ENCODE measurements at regions not wholly inside any gene's neighbourhood (a gene's known extent, or its start where the extent isn't known, plus 50 kb on each side); places are given as distances from the start of the nearest gene placed in this dataset.
"Not testable (repeated sequence)": the region's sequence is repeated elsewhere in the genome, so short reads cannot be mapped to it uniquely, and the experiment has no call there.

DNA sequence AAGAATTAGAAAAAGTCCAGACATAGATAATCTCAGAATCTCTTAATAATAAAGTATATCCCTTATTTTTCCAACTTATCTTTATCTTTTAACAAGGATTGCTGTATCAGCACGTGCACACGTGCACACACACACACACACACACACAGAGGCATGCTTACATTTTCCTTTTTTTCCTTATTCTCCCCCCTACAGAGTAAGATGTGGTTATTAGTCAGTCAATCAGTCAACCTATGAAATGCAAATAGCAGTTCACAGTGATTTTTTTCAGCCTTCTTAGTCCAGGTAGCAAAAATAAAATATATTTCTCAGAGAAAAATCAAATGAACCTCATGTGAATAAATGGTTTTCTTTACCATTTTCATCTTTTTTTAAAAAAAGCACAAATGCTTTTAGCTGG lies 506.2 kb upstream of the SLC39A10 start:
- H3K4me1 ChIP-seq (ENCODE audit: insufficient read depth, low read length) = no peaks in the 10 kb centered on the region
- WGBS = 100% methylated on average over 2 of the region's 2 CpGs

GRCh38 chr2:195148004-195148403 lies 509.0 kb upstream of the SLC39A10 start:
- Histone ChIP-seq H3K9me3 (ENCODE audit: insufficient read depth, low read depth, low read length) (no peaks in the 10 kb centered on the region), H3K4me3 (ENCODE audit: low read length) (no peak overlapping the region), H3K4me1 (ENCODE audit: insufficient read depth, low read length) (no peaks in the 10 kb centered on the region), H3K9ac (ENCODE audit: low read depth, low read length) (no peak overlapping the region), H3K27ac (ENCODE audit: low read depth, low read length) (no peak overlapping the region), H3K36me3 (ENCODE audit: insufficient read depth, low read length) (no peaks in the 10 kb centered on the region), H3K27me3 (ENCODE audit: insufficient read depth, low read length) (no peaks in the 10 kb centered on the region)
- 94% methylated on average over 4 of the region's 5 CpGs for WGBS

More for the DNA sequence above, 506.2 kb upstream of the SLC39A10 start:
- H3K4me3 ChIP-seq (ENCODE audit: low read length) = no peak overlapping the region
- H3K27ac ChIP-seq (ENCODE audit: low read depth, low read length) = no peak overlapping the region
- no peak overlapping the region for H3K9ac ChIP-seq (ENCODE audit: low read depth, low read length)
- H3K9me3 ChIP-seq (ENCODE audit: insufficient read depth, low read depth, low read length) = no peaks in the 10 kb centered on the region
- no peaks in the 10 kb centered on the region for H3K27me3 ChIP-seq (ENCODE audit: insufficient read depth, low read length)
- H3K36me3 ChIP-seq (ENCODE audit: insufficient read depth, low read length) = no peaks in the 10 kb centered on the region

- Histone ChIP-seq H3K27me3 (ENCODE audit: insufficient read depth, low read length) (no peaks in the 10 kb centered on the region), H3K9me3 (ENCODE audit: insufficient read depth, low read depth, low read length) (no peaks in the 10 kb centered on the region), H3K4me3 (ENCODE audit: low read length) (no peak overlapping the region), H3K36me3 (ENCODE audit: insufficient read depth, low read length) (no peaks in the 10 kb centered on the region), H3K4me1 (ENCODE audit: insufficient read depth, low read length) (no peaks in the 10 kb centered on the region), H3K27ac (ENCODE audit: low read depth, low read length) (no peak overlapping the region), H3K9ac (ENCODE audit: low read depth, low read length) (no peak overlapping the region)
- WGBS = 93% methylated on average over 2 of the region's 4 CpGs
These were observed 510.1 kb upstream of the SLC39A10 start for GRCh38 chr2:195146761-195147541.

DNA sequence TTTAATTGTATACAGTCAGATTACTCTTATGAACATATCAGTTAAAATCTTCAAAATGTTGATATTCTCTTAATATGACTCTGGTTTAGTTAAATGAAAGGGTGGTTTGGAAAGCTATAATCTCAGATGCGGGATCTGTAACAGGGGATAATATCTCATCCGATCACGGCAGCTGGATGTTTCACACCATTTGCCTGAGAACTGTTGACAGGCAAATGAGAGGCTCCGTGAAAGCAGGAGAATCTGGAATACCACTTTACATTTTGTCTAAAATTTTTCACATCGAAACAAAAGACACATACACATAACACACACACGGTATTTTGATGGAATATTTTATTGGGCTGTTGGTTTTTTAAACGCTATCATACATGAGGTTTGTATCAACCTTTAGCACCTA lies 518.6 kb upstream of the SLC39A10 start:
- Histone ChIP-seq H3K36me3 (ENCODE audit: insufficient read depth, low read length) (no peaks in the 10 kb centered on the region), H3K27ac (ENCODE audit: low read depth, low read length) (no peak overlapping the region), H3K27me3 (ENCODE audit: insufficient read depth, low read length) (no peaks in the 10 kb centered on the region), H3K9ac (ENCODE audit: low read depth, low read length) (no peak overlapping the region), H3K9me3 (ENCODE audit: insufficient read depth, low read depth, low read length) (no peaks in the 10 kb centered on the region), H3K4me3 (ENCODE audit: low read length) (no peak overlapping the region), H3K4me1 (ENCODE audit: insufficient read depth, low read length) (no peaks in the 10 kb centered on the region)
- WGBS = 92% methylated on average over 5 of the region's 7 CpGs

GRCh38 chr2:195125889-195126288 lies 531.1 kb upstream of the SLC39A10 start:
- H3K9ac ChIP-seq (ENCODE audit: low read depth, low read length); H3K27me3 ChIP-seq (ENCODE audit: insufficient read depth, low read length); H3K9me3 ChIP-seq (ENCODE audit: insufficient read depth, low read depth, low read length); H3K4me1 ChIP-seq (ENCODE audit: insufficient read depth, low read length); H3K4me3 ChIP-seq (ENCODE audit: low read length); H3K36me3 ChIP-seq (ENCODE audit: insufficient read depth, low read length); H3K27ac ChIP-seq (ENCODE audit: low read depth, low read length): not testable (repeated sequence)
- WGBS = 94% methylated on average over 3 of the region's 3 CpGs

- 96% methylated on average over 10 of the region's 10 CpGs for WGBS
- no peak overlapping the region for H3K9ac ChIP-seq (ENCODE audit: low read depth, low read length)
- no peaks in the 10 kb centered on the region for H3K9me3 ChIP-seq (ENCODE audit: insufficient read depth, low read depth, low read length)
- no peak overlapping the region for H3K27ac ChIP-seq (ENCODE audit: low read depth, low read length)
- no peaks in the 10 kb centered on the region for H3K36me3 ChIP-seq (ENCODE audit: insufficient read depth, low read length)
- H3K4me1 ChIP-seq (ENCODE audit: insufficient read depth, low read length) = no peaks in the 10 kb centered on the region
- no peaks in the 10 kb centered on the region for H3K27me3 ChIP-seq (ENCODE audit: insufficient read depth, low read length)
- no peak overlapping the region for H3K4me3 ChIP-seq (ENCODE audit: low read length)
These were observed 532.5 kb upstream of the SLC39A10 start for GRCh38 chr2:195124391-195125079.

- Histone ChIP-seq H3K9me3 (ENCODE audit: insufficient read depth, low read depth, low read length) (no peaks in the 10 kb centered on the region), H3K27ac (ENCODE audit: low read depth, low read length) (no peak overlapping the region), H3K4me1 (ENCODE audit: insufficient read depth, low read length) (no peaks in the 10 kb centered on the region), H3K36me3 (ENCODE audit: insufficient read depth, low read length) (no peaks in the 10 kb centered on the region), H3K27me3 (ENCODE audit: insufficient read depth, low read length) (no peaks in the 10 kb centered on the region), H3K4me3 (ENCODE audit: low read length) (no peak overlapping the region), H3K9ac (ENCODE audit: low read depth, low read length) (no peak overlapping the region)
- 91% methylated on average over 1 of the region's 1 CpG for WGBS
These were observed 534.4 kb upstream of the SLC39A10 start for GRCh38 chr2:195122653-195123052.

DNA sequence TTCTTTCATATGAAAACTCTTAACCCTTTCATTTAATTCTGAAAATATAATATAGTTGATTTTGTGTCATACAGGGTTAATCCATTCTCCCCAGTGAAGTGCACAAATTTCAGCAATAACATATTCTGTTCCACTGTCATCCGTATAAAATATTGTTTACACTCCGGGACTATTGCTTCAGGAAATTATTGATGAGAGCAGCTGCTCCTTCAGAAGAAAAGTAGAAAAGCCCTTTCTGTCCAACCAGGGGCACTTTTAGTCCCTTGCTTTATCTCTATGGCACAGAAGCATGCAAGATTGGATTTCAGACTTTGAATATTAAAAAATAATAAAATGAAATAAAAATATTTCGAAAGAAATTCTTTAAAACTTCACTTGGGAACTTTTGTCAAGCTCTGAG lies 535.7 kb upstream of the SLC39A10 start:
- Histone ChIP-seq H3K9ac (ENCODE audit: low read depth, low read length) (no peak overlapping the region), H3K9me3 (ENCODE audit: insufficient read depth, low read depth, low read length) (no peaks in the 10 kb centered on the region)
- 97% methylated on average over 2 of the region's 3 CpGs for WGBS

DNA sequence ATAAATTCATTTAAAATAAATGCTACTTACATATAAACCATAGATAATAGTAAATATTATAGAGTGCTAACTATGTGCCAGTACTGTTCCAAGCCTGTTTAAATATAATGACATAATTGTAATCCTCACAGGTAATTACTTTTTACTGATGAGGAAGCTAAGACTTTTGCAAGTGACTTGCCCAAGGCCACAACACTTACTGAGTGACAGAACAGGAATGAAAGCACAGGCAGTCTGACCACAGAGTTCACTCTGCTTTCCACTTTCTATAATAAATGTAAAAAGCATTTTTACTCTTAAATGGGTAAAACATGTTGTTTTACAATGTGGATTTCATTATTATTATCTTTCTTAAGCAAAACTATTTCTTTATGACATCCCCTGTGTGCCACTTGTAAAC lies 537.8 kb upstream of the SLC39A10 start:
- H3K4me3 ChIP-seq (ENCODE audit: low read length) = no peak overlapping the region
- H3K27me3 ChIP-seq (ENCODE audit: insufficient read depth, low read length) = no peaks in the 10 kb centered on the region
- H3K4me1 ChIP-seq (ENCODE audit: insufficient read depth, low read length) = no peaks in the 10 kb centered on the region
- no peaks in the 10 kb centered on the region for H3K36me3 ChIP-seq (ENCODE audit: insufficient read depth, low read length)
- no peak overlapping the region for H3K27ac ChIP-seq (ENCODE audit: low read depth, low read length)
- no peak overlapping the region for H3K9ac ChIP-seq (ENCODE audit: low read depth, low read length)
- H3K9me3 ChIP-seq (ENCODE audit: insufficient read depth, low read depth, low read length) = peaks cover 10% of the 10 kb centered on the region; the same call in 1 of the 2 replicates

More for the DNA sequence above, 535.7 kb upstream of the SLC39A10 start:
- Histone ChIP-seq H3K27ac (ENCODE audit: low read depth, low read length) (no peak overlapping the region), H3K27me3 (ENCODE audit: insufficient read depth, low read length) (no peaks in the 10 kb centered on the region), H3K4me3 (ENCODE audit: low read length) (no peak overlapping the region), H3K4me1 (ENCODE audit: insufficient read depth, low read length) (no peaks in the 10 kb centered on the region), H3K36me3 (ENCODE audit: insufficient read depth, low read length) (no peaks in the 10 kb centered on the region)

- Histone ChIP-seq H3K36me3 (ENCODE audit: insufficient read depth, low read length) (no peaks in the 10 kb centered on the region), H3K27me3 (ENCODE audit: insufficient read depth, low read length) (no peaks in the 10 kb centered on the region), H3K27ac (ENCODE audit: low read depth, low read length) (no peak overlapping the region), H3K9ac (ENCODE audit: low read depth, low read length) (no peak overlapping the region), H3K4me1 (ENCODE audit: insufficient read depth, low read length) (no peaks in the 10 kb centered on the region), H3K4me3 (ENCODE audit: low read length) (no peak overlapping the region), H3K9me3 (ENCODE audit: insufficient read depth, low read depth, low read length) (peaks cover 17% of the 10 kb centered on the region)
- WGBS = 74% methylated on average over 2 of the region's 3 CpGs
These were observed 538.8 kb upstream of the SLC39A10 start for GRCh38 chr2:195118276-195118675.

- H3K27me3 ChIP-seq (ENCODE audit: insufficient read depth, low read length) = no peaks in the 10 kb centered on the region
- H3K36me3 ChIP-seq (ENCODE audit: insufficient read depth, low read length) = no peaks in the 10 kb centered on the region
- H3K9ac ChIP-seq (ENCODE audit: low read depth, low read length) = no peak overlapping the region
- H3K4me3 ChIP-seq (ENCODE audit: low read length) = no peak overlapping the region
- no peak overlapping the region for H3K27ac ChIP-seq (ENCODE audit: low read depth, low read length)
- H3K9me3 ChIP-seq (ENCODE audit: insufficient read depth, low read depth, low read length) = peaks cover 17% of the 10 kb centered on the region
- H3K4me1 ChIP-seq (ENCODE audit: insufficient read depth, low read length) = no peaks in the 10 kb centered on the region
These were observed 540.0 kb upstream of the SLC39A10 start for GRCh38 chr2:195117011-195117410.
